Adrenal gland (tissue), 9 donors: ENCODE measurements at regions not wholly inside any gene's neighbourhood (a gene's known extent, or its start where the extent isn't known, plus 50 kb on each side); places are given as distances from the start of the nearest gene placed in this dataset.

Source experiments
- DNase-seq, 7 donors: peaks; one replicate each; pipeline ENCODE4 v3.0.0-alpha.2; 2019 to 2020
- H3K27ac ChIP-seq, 5 donors: fragments of 200-600 bp; sonication (generic) in 4 of 5; 1 replicate in 3 of 5; 2 replicates in 2 of 5; pipeline versions ENCODE4 v1.5.1 to v1.8.0; 2016 to 2020; ENCODE audit warnings: mild to moderate bottlenecking in 1 of 5
- H3K27me3 ChIP-seq: fragments of 200-600 bp; 2 replicates; pipeline ENCODE4 v1.8.0; 2021
- H3K36me3 ChIP-seq, 2 donors: fragments of 200-600 bp; replicated peaks in 1 of 2; 1 replicate in 1 of 2; 2 replicates in 1 of 2; pipeline versions ENCODE4 v1.5.1 to v1.8.0; 2018 to 2022
- H3K4me1 ChIP-seq, 2 donors: fragments of 200-600 bp; replicated peaks in 1 of 2; 1 replicate in 1 of 2; 2 replicates in 1 of 2; pipeline versions ENCODE4 v1.5.1 to v1.8.0; 2018 to 2021
- H3K4me3 ChIP-seq, 4 donors: fragments of 200-600 bp; sonication (generic) in 3 of 4; one replicate each; pipeline ENCODE4 v1.5.1; 2016 to 2018
- H3K9me3 ChIP-seq, 3 donors: fragments of 200-600 bp; sonication (generic) in 1 of 3; replicated peaks in 1 of 3; 1 replicate in 2 of 3; 2 replicates in 1 of 3; pipeline versions ENCODE4 v1.5.1 to v1.8.0; 2016 to 2021
- POLR2A ChIP-seq, 2 donors: fragments of 450-650 bp; IDR thresholded peaks; one replicate each; pipeline ENCODE4 v1.6.1; 2017; ENCODE audit warnings: antibody characterized with exemption in 2 of 2, mild to moderate bottlenecking in 2 of 2, moderate library complexity in 1 of 2
- WGBS, 4 donors: extraction: QIAGEN DNeasy Blood & Tissue Kit in 2 of 4; methylation state at CpG; one replicate each; pipeline versions ENCODE4 v1.1.5 to v1.1.7; 2013 to 2017; 5-methylcytosine and 5-hydroxymethylcytosine counted together
- intact Hi-C, 2 donors: fragments of 100-400 bp; cut with DNase I; formaldehyde crosslinking; loops; one replicate each; pipeline versions ENCODE4 v1.14.1 to v1.15.0; 2022 to 2023
- TF ChIP-seq, protein P1 (sequence below), 6 experiments: fragments of 450-650 bp in 4 of 6; fragments of 200-600 bp in 2 of 6; sonication (generic) in 1 of 6; IDR thresholded peaks; 1 replicate in 5 of 6; 2 replicates in 1 of 6; pipeline versions ENCODE4 v1.5.1 to v1.8.0; 2016 to 2021; ENCODE audit warnings: antibody characterized with exemption in 6 of 6, mild to moderate bottlenecking in 2 of 6, moderate library complexity in 1 of 6
- donor health status: healthy with polysubstance abuse.
- donor health status: Bipolar disorder and iron deficiency.
- donor health status: DM: yes; HTN: yes; CAD: no.
- donor health status: DM: no; HTN: no; CAD: no.
- donor health status: DM: no; HTN: no; CAD: no.

DNA sequence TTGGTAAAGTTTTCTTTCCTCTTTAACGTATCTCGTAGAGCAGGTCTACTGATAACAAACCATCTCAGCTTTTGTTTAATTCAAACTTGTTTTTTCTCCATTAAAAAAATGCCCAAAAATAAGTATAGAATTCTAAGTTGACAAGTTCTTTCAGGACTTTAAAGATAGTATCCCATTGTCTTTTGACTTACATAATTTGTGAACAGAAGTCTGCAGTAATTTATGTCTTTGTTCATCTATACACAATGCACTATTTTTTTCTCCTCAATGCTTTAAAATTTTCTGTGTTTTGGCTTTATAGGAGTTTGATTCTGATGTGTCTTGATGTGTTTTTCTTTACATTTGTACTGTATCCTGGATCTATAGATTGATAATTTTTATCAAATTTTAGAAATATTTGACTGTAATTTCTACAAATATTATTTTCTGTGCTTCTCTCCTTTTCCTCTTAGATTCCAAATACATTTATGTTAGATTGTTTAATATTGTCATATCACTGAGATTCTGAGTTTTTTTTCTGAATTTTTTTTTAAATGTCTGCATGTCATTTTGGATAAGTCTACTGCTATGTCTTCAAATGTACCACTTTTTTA lies 143.3 kb downstream of the FTCDNL1 start:
- Histone ChIP-seq H3K27ac (no peak overlapping the region), H3K27me3 (no peaks in the 10 kb centered on the region), H3K4me1 (no peaks in the 10 kb centered on the region), H3K4me3 (no peak overlapping the region), H3K9me3 (peaks cover 0 to 6% (median 0%) of the 10 kb centered on the region in 3 donors), H3K36me3 (no peaks in the 10 kb centered on the region)
- WGBS, 4 donors, result 95 to 98% (median 96%) methylated on average over 2 of the region's 2 CpGs
- intact Hi-C loops, result no loop called here
- no peak for DNase-seq
- no peak for TF ChIP-seq POLR2A (IDR thresholded peaks at IDR 0.05)
- TF ChIP-seq, protein P1, sequence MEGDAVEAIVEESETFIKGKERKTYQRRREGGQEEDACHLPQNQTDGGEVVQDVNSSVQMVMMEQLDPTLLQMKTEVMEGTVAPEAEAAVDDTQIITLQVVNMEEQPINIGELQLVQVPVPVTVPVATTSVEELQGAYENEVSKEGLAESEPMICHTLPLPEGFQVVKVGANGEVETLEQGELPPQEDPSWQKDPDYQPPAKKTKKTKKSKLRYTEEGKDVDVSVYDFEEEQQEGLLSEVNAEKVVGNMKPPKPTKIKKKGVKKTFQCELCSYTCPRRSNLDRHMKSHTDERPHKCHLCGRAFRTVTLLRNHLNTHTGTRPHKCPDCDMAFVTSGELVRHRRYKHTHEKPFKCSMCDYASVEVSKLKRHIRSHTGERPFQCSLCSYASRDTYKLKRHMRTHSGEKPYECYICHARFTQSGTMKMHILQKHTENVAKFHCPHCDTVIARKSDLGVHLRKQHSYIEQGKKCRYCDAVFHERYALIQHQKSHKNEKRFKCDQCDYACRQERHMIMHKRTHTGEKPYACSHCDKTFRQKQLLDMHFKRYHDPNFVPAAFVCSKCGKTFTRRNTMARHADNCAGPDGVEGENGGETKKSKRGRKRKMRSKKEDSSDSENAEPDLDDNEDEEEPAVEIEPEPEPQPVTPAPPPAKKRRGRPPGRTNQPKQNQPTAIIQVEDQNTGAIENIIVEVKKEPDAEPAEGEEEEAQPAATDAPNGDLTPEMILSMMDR (IDR thresholded peaks at IDR 0.05), result no peak

DNA sequence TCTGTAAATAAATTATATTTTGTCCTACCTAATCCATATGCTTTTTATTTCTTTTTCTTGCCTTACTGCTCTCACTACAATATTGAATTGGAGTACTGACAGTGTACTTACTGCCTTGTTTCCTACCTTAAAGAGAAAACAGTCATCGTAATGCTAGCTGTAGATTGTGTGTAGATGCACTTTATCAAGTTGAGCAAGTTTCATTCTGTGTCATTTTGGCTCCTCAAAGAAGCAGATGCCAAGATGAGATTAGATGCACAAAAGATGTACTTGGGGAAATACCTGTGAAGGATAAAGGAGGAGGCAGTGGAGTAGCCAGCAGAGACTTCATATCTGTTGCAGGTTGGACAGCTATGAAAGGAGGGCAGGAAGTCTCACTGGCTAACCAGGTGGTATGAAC lies 145.5 kb downstream of the FTCDNL1 start:
- TF ChIP-seq POLR2A (IDR thresholded peaks at IDR 0.05), result no peak
- TF ChIP-seq, protein P1 (IDR thresholded peaks at IDR 0.05), result no peak
- no peak for DNase-seq
- intact Hi-C loops, result loop anchor here in 1 of 2 donors (2.0 kb wide), 1 partner anchor 155 kb away; no protein-coding TSS in a partner anchor
- H3K4me3 ChIP-seq, result no peak overlapping the region
- no peaks in the 10 kb centered on the region for H3K36me3 ChIP-seq
- 83 to 92% (median 87%) methylated on average over 1 of the region's 1 CpG for WGBS, 4 donors
- H3K9me3 ChIP-seq, result peaks cover 0 to 6% (median 0%) of the 10 kb centered on the region in 3 donors
- no peak overlapping the region for H3K27ac ChIP-seq
- H3K27me3 ChIP-seq, result no peaks in the 10 kb centered on the region
- H3K4me1 ChIP-seq, result no peaks in the 10 kb centered on the region

DNA sequence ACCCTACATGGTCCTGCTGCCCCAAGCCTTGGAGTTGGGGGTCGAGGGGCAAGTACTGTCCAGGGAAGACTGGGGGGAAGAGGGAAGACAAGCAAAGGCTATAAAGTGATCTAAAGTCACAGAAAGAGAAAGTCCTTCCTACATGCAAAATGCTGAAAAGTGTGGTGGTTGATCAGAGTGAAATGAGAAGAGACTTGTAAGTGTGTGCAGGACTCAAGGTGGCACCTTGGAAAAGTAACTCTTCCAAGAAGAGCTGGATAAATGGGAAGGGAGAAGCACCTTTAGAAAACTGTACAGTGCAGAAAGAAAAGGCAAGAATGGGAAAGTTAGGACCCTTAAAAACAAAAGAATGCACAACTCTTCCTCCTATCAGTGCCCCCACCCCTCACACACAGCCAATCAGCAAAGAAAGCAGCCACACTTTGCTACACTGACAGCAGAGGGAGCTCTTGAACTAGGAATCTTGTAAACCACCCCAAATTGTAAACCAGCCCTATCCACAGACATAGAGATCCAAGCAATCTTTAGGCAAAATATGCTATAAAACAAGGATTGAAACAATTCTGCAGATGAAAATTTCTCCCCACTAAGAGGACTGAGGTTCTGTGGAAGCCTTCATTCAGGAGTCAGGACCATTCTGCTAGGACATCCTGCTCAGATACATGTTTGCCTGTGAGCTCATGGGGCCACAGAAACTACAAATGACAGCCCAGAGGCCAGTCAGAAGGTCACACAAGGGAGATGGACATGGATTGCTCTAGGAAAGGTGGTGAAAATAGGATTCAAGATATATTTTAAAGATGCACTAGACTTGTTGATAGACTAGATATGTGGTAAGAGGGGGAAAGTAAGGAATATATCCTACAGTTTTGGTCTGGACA lies 146.4 kb downstream of the FTCDNL1 start:
- TF ChIP-seq, protein P1 (IDR thresholded peaks at IDR 0.05), result peak; percentile 43 to 74 (median 65)
- no peak for TF ChIP-seq POLR2A (IDR thresholded peaks at IDR 0.05)
- Histone ChIP-seq H3K4me1 (no peaks in the 10 kb centered on the region), H3K9me3 (peaks cover 0 to 6% (median 0%) of the 10 kb centered on the region in 3 donors), H3K36me3 (no peaks in the 10 kb centered on the region), H3K4me3 (no peak overlapping the region), H3K27me3 (no peaks in the 10 kb centered on the region), H3K27ac (no peak overlapping the region)
- DNase-seq, result peak; percentile 22 to 67 (median 36)
- WGBS, 4 donors, result 74 to 78% (median 76%) methylated on average over 1 of the region's 1 CpG
- intact Hi-C loops, result loop anchor here in 1 of 2 donors (2.0 kb wide), 1 partner anchor 156 kb away; no protein-coding TSS in a partner anchor

DNA sequence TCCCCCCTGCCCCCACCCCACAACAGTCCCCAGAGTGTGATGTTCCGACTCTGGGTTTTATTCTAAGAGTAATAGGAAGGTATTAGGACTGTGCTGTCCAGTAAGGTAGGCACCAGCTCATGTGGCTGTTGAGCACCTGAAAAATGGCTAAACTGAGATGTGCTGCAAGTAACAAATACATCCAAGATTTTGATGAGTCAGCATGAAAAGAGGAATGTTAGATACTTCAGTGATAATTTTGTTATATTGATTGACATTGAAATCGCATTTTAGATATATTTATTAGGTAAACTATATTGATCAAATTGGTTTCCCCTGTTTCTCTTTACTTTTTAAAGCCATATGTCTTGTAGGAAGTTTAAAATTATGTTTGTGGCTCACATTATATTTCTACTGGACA lies 147.8 kb downstream of the FTCDNL1 start:
- WGBS, 4 donors, result 67 to 77% (median 72%) methylated on average over 2 of the region's 2 CpGs
- no peaks in the 10 kb centered on the region for H3K4me1 ChIP-seq
- intact Hi-C loops, result no loop called here
- no peak overlapping the region for H3K27ac ChIP-seq
- no peak overlapping the region for H3K4me3 ChIP-seq
- no peaks in the 10 kb centered on the region for H3K36me3 ChIP-seq
- TF ChIP-seq, protein P1 (IDR thresholded peaks at IDR 0.05), result no peak
- TF ChIP-seq POLR2A (IDR thresholded peaks at IDR 0.05), result no peak
- H3K9me3 ChIP-seq, result peaks cover 0 to 6% (median 0%) of the 10 kb centered on the region in 3 donors
- DNase-seq, result no peak
- H3K27me3 ChIP-seq, result no peaks in the 10 kb centered on the region
